Ascending aorta (tissue), 2 donors: ENCODE measurements at regions not wholly inside any gene's neighbourhood (a gene's known extent, or its start where the extent isn't known, plus 50 kb on each side); places are given as distances from the start of the nearest gene placed in this dataset.
"Not testable (repeated sequence)": the region's sequence is repeated elsewhere in the genome, so short reads cannot be mapped to it uniquely, and the experiment has no call there.

ENCODE experiments used
- DNase-seq, 2 donors: peaks; one replicate each; pipeline ENCODE4 v3.0.0-alpha.2; 2019; ENCODE audit warnings: low spot score in 2 of 2
- H3K27ac ChIP-seq, 2 donors: fragments of 200-600 bp; sonication (generic); one replicate each; pipeline ENCODE4 v1.5.1; 2016 to 2017; ENCODE audit warnings: mild to moderate bottlenecking in 1 of 2
- H3K27me3 ChIP-seq: fragments of 200-600 bp; sonication (generic); one replicate; pipeline ENCODE4 v1.5.1; 2017
- H3K36me3 ChIP-seq, 2 donors: fragments of 200-600 bp; sonication (generic); one replicate each; pipeline ENCODE4 v1.5.1; 2016
- H3K4me1 ChIP-seq, 2 donors: fragments of 200-600 bp; sonication (generic); one replicate each; pipeline ENCODE4 v1.5.1; 2016 to 2017; ENCODE audit warnings: mild to moderate bottlenecking in 1 of 2
- H3K4me3 ChIP-seq, 2 donors: fragments of 200-600 bp; sonication (generic); one replicate each; pipeline ENCODE4 v1.5.1; 2016 to 2017; ENCODE audit warnings: mild to moderate bottlenecking in 1 of 2
- H3K9me3 ChIP-seq, 2 donors: fragments of 200-600 bp; sonication (generic); one replicate each; pipeline ENCODE4 v1.5.1; 2016
- CTCF ChIP-seq, 3 experiments: fragments of 200-600 bp in 2 of 3; fragments of 450-650 bp in 1 of 3; sonication (generic) in 2 of 3; IDR thresholded peaks; one replicate each; pipeline ENCODE4 v1.5.1; 2016 to 2019; ENCODE audit warnings: antibody characterized with exemption in 3 of 3, mild to moderate bottlenecking in 1 of 3, moderate library complexity in 1 of 3
- intact Hi-C: fragments of 100-400 bp; cut with DNase I; formaldehyde crosslinking; loops from one replicate; pipeline ENCODE4 v1.15.1; 2023

- Histone ChIP-seq H3K27me3 (no peaks in the 10 kb centered on the region), H3K9me3 (no peaks in the 10 kb centered on the region), H3K36me3 (no peaks in the 10 kb centered on the region), H3K4me3 (no peak overlapping the region), H3K27ac (peak overlapping the region; percentile 79 to 85), H3K4me1 (peaks cover 10 to 32% of the 10 kb centered on the region in 2 donors)
- peak in 1 of 2 donors; percentile 51 for DNase-seq
- no peak for TF ChIP-seq CTCF (IDR thresholded peaks at IDR 0.05)
- intact Hi-C loops = loop anchor here (5.0 kb wide), 3 partner anchors 88 to 188 kb away; no protein-coding TSS in a partner anchor
Observed at GRCh38 chr2:236644502-236644911, 74.9 kb downstream of the ACKR3 start.

DNA sequence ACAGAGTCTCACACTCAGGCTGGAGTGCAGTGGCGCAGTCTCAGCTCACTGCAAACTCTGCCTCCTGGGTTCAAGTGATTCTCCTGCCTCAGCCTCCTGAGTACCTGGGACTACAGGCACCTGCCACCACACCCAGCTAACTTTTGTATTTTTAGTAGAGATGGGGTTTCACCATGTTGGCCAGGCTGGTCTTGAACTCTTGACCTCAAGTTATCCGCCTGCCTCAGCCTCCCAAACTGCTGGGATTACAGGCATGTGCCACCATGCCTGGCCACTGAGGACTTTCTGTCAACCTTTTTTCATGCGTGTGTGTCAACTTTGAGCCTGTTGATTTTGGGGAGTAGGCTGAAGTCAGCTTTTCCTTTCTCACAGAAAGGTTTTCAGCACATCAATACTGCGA lies 75.5 kb downstream of the ACKR3 start:
- peak; percentile 5 to 16 for DNase-seq

DNA sequence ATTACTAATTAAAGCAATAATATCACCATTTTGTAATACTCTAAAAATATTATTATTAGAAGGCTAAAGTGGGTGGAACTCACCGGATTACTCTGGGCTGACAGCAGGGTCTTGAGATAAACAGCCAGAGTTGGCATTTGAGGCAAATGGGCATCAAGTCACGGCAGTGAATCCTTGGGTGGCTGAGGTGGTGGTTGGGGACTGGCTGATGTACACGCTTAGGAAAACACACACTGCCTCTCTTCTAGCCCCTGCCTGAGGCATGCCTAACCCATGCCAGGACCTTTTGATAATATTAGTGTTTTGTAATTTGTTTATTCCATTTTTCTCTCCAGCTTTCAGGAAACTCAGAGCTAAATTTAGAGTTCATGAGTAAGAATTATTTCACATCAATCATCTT lies 76.8 kb downstream of the ACKR3 start:
- Histone ChIP-seq H3K27me3 (no peaks in the 10 kb centered on the region), H3K4me3 (no peak overlapping the region), H3K36me3 (no peaks in the 10 kb centered on the region), H3K27ac (peak overlapping the region; percentile 79 to 85), H3K4me1 (peaks cover 10 to 32% of the 10 kb centered on the region in 2 donors), H3K9me3 (peaks cover 0 to 6% of the 10 kb centered on the region in 2 donors)
- peak in 1 of 2 donors; percentile 84 for DNase-seq
- intact Hi-C loops = no loop called here
- no peak for TF ChIP-seq CTCF (IDR thresholded peaks at IDR 0.05)

More for the DNA sequence above, 75.5 kb downstream of the ACKR3 start:
- peak overlapping the region; percentile 79 to 85 for H3K27ac ChIP-seq
- peaks cover 10 to 32% of the 10 kb centered on the region in 2 donors for H3K4me1 ChIP-seq
- H3K9me3 ChIP-seq, H3K4me3 ChIP-seq, intact Hi-C loops, H3K27me3 ChIP-seq, H3K36me3 ChIP-seq: not testable (repeated sequence)

GRCh38 chr2:236646871-236647270 lies 77.2 kb downstream of the ACKR3 start:
- TF ChIP-seq CTCF (IDR thresholded peaks at IDR 0.05) = no peak
- no peak overlapping the region for H3K4me3 ChIP-seq
- peak overlapping the region; percentile 79 to 85 for H3K27ac ChIP-seq
- H3K27me3 ChIP-seq = no peaks in the 10 kb centered on the region
- H3K9me3 ChIP-seq = peaks cover 0 to 6% of the 10 kb centered on the region in 2 donors
- no peaks in the 10 kb centered on the region for H3K36me3 ChIP-seq
- DNase-seq = peak in 1 of 2 donors; percentile 59
- peaks cover 9 to 30% of the 10 kb centered on the region in 2 donors for H3K4me1 ChIP-seq
- intact Hi-C loops = loop anchor here (1.0 kb wide), 1 partner anchor 12 kb away; no protein-coding TSS in a partner anchor

DNA sequence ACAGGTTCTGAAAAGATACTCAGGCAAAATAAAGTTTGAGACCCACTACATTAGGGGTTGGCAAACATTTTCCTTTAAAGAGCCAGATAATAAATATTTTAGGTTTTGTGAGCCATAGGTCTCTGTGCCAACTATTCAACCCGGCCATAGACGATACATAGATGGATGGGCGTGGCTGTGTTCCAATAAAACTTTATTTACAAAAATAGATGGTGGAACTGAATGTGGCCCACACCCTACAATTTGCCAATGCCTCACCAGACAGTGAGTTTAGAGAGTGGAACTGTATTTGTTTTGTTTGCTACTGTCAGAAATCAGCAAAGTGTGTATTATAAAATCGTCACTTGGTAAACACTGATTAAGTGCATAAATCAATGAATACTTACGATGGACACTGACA lies 78.0 kb downstream of the ACKR3 start:
- no peak for TF ChIP-seq CTCF (IDR thresholded peaks at IDR 0.05)
- intact Hi-C loops = loop anchor here (1.0 kb wide), 1 partner anchor 12 kb away; no protein-coding TSS in a partner anchor
- Histone ChIP-seq H3K27ac (peak overlapping the region; percentile 79 to 85), H3K36me3 (no peaks in the 10 kb centered on the region), H3K4me1 (peaks cover 7 to 25% of the 10 kb centered on the region in 2 donors), H3K27me3 (no peaks in the 10 kb centered on the region), H3K9me3 (peaks cover 0 to 6% of the 10 kb centered on the region in 2 donors), H3K4me3 (no peak overlapping the region)
- DNase-seq = no peak

GRCh38 chr2:236653863-236654262 lies 84.2 kb downstream of the ACKR3 start:
- Histone ChIP-seq H3K27ac (no peak overlapping the region), H3K27me3 (no peaks in the 10 kb centered on the region)

More at GRCh38 chr2:236653863-236654262, 84.2 kb downstream of the ACKR3 start:
- no peak overlapping the region for H3K4me3 ChIP-seq
- TF ChIP-seq CTCF (IDR thresholded peaks at IDR 0.05) = no peak
- intact Hi-C loops = no loop called here
- H3K4me1 ChIP-seq = no peaks in the 10 kb centered on the region
- DNase-seq = peak in 1 of 2 donors; percentile 56
- H3K9me3 ChIP-seq = peaks cover 0 to 6% of the 10 kb centered on the region in 2 donors
- no peaks in the 10 kb centered on the region for H3K36me3 ChIP-seq
